ENCODE measurements at regions not wholly inside any gene's neighbourhood (a gene's known extent, or its start where the extent isn't known, plus 50 kb on each side); places are given as distances from the start of the nearest gene placed in this dataset.

- DNase-seq, result no peak
Observed at GRCh38 chr1:10848109-10848684, 51.8 kb upstream of the CASZ1 start.

- DNase-seq, result no peak
Observed at GRCh38 chr1:10850026-10850425, 53.6 kb upstream of the CASZ1 start.

GRCh38 chr1:10851024-10852013 is 54.9 kb upstream of the CASZ1 start:
- DNase-seq, result no peak

- no peak for DNase-seq
Observed at GRCh38 chr1:10852018-10852417, 55.6 kb upstream of the CASZ1 start.

- DNase-seq, result no peak
Observed at GRCh38 chr1:10852486-10852885, 56.0 kb upstream of the CASZ1 start.

- DNase-seq, result no peak
Observed at GRCh38 chr1:10852998-10853520, 56.6 kb upstream of the CASZ1 start.

- DNase-seq, result no peak
Observed at GRCh38 chr1:10853701-10854100, 57.3 kb upstream of the CASZ1 start.

- no peak for DNase-seq
Observed at GRCh38 chr1:10854856-10855459, 58.5 kb upstream of the CASZ1 start.

- DNase-seq, result no peak
Observed at GRCh38 chr1:10856176-10856683, 59.8 kb upstream of the CASZ1 start.

- no peak for DNase-seq
Observed at GRCh38 chr1:10856863-10857598, 60.6 kb upstream of the CASZ1 start.

- no peak for DNase-seq
Observed at GRCh38 chr1:10857687-10858086, 61.2 kb upstream of the CASZ1 start.

GRCh38 chr1:10860218-10860617 is 63.8 kb upstream of the CASZ1 start:
- DNase-seq, result no peak

- no peak for DNase-seq
Observed at GRCh38 chr1:10860682-10861081, 64.2 kb upstream of the CASZ1 start.

- no peak for DNase-seq
Observed at GRCh38 chr1:10861822-10862221, 65.4 kb upstream of the CASZ1 start.

- DNase-seq, result no peak
Observed at GRCh38 chr1:10862743-10863335, 66.4 kb upstream of the CASZ1 start.

- no peak for DNase-seq
Observed at GRCh38 chr1:10863886-10864285, 67.4 kb upstream of the CASZ1 start.

GRCh38 chr1:10864776-10865175 is 68.3 kb upstream of the CASZ1 start:
- no peak for DNase-seq

- DNase-seq, result no peak
Observed at GRCh38 chr1:10865518-10866320, 69.3 kb upstream of the CASZ1 start.

GRCh38 chr1:10866321-10867093 is 70.1 kb upstream of the CASZ1 start:
- peak; percentile 5 for DNase-seq

GRCh38 chr1:10867138-10867721 is 70.8 kb upstream of the CASZ1 start:
- peak; percentile 54 for DNase-seq

Measured in suppressor macrophage treated with lipopolysaccharide for 4 hours (primary cell).